Memory B cell (primary cell): ENCODE measurements at regions not wholly inside any gene's neighbourhood (a gene's known extent, or its start where the extent isn't known, plus 50 kb on each side); places are given as distances from the start of the nearest gene placed in this dataset.

Experiments
- ATAC-seq: fragments of 150-1000 bp; cut with Tn5 transposase; 2 replicates; pipeline ENCODE4 v1.10.0; 2021; ENCODE audit warnings: low read depth, mild to moderate bottlenecking, moderate library complexity
- DNase-seq, 2 donors: peaks; one replicate each; pipeline ENCODE4 v3.0.0; 2022; ENCODE audit warnings: low spot score in 2 of 2
- H3K27ac Mint-ChIP-seq: one replicate; pipeline ENCODE4 v1.8.0; 2022; ENCODE audit warnings: mild to moderate bottlenecking, moderate library complexity, mixed read lengths
- H3K27me3 Mint-ChIP-seq: one replicate; pipeline ENCODE4 v1.8.0; 2022; ENCODE audit warnings: mixed read lengths
- H3K36me3 Mint-ChIP-seq: one replicate; pipeline ENCODE4 v1.8.0; 2022; ENCODE audit warnings: mild to moderate bottlenecking, mixed read lengths
- H3K4me1 Mint-ChIP-seq: one replicate; pipeline ENCODE4 v1.8.0; 2022; ENCODE audit warnings: mixed read lengths
- H3K4me3 Mint-ChIP-seq: one replicate; pipeline ENCODE4 v1.8.0; 2022; ENCODE audit warnings: mild to moderate bottlenecking, moderate library complexity, mixed read lengths
- H3K9me3 Mint-ChIP-seq: one replicate; pipeline ENCODE4 v1.8.0; 2022; ENCODE audit warnings: mixed read lengths

GRCh38 chr3:102733791-102734563 lies 299.2 kb downstream of the ZPLD1 start:
- Mint-ChIP-seq H3K27ac (no peak overlapping the region), H3K9me3 (no peaks in the 10 kb centered on the region), H3K4me1 (no peaks in the 10 kb centered on the region), H3K36me3 (no peaks in the 10 kb centered on the region), H3K4me3 (no peak overlapping the region), H3K27me3 (no peaks in the 10 kb centered on the region)
- ATAC-seq (no peak), DNase-seq (no peak)

GRCh38 chr3:102735311-102735710 lies 300.5 kb downstream of the ZPLD1 start:
- H3K4me1 Mint-ChIP-seq: no peaks in the 10 kb centered on the region
- H3K27ac Mint-ChIP-seq: no peak overlapping the region
- H3K36me3 Mint-ChIP-seq: no peaks in the 10 kb centered on the region
- no peaks in the 10 kb centered on the region for H3K9me3 Mint-ChIP-seq
- ATAC-seq: no peak
- no peak for DNase-seq
- H3K27me3 Mint-ChIP-seq: no peaks in the 10 kb centered on the region
- no peak overlapping the region for H3K4me3 Mint-ChIP-seq

- H3K36me3 Mint-ChIP-seq: no peaks in the 10 kb centered on the region
These were observed 301.6 kb downstream of the ZPLD1 start for GRCh38 chr3:102736288-102736974.

GRCh38 chr3:102736975-102737304 lies 302.1 kb downstream of the ZPLD1 start:
- no peak overlapping the region for H3K4me3 Mint-ChIP-seq
- no peaks in the 10 kb centered on the region for H3K27me3 Mint-ChIP-seq
- H3K36me3 Mint-ChIP-seq: no peaks in the 10 kb centered on the region
- ATAC-seq (no peak), DNase-seq (no peak)
- H3K4me1 Mint-ChIP-seq: no peaks in the 10 kb centered on the region
- no peak overlapping the region for H3K27ac Mint-ChIP-seq
- no peaks in the 10 kb centered on the region for H3K9me3 Mint-ChIP-seq

More at GRCh38 chr3:102736288-102736974, 301.6 kb downstream of the ZPLD1 start:
- no peaks in the 10 kb centered on the region for H3K9me3 Mint-ChIP-seq
- no peaks in the 10 kb centered on the region for H3K27me3 Mint-ChIP-seq
- no peak for DNase-seq
- no peaks in the 10 kb centered on the region for H3K4me1 Mint-ChIP-seq
- ATAC-seq: no peak
- H3K4me3 Mint-ChIP-seq: no peak overlapping the region
- H3K27ac Mint-ChIP-seq: no peak overlapping the region

GRCh38 chr3:102737353-102737752 lies 302.5 kb downstream of the ZPLD1 start:
- Mint-ChIP-seq H3K9me3 (no peaks in the 10 kb centered on the region), H3K27me3 (no peaks in the 10 kb centered on the region), H3K4me3 (no peak overlapping the region), H3K4me1 (no peaks in the 10 kb centered on the region), H3K27ac (no peak overlapping the region), H3K36me3 (no peaks in the 10 kb centered on the region)
- DNase-seq (no peak), ATAC-seq (no peak)

- Mint-ChIP-seq H3K27me3 (peaks cover 1% of the 10 kb centered on the region), H3K4me1 (no peaks in the 10 kb centered on the region), H3K27ac (no peak overlapping the region), H3K4me3 (no peak overlapping the region), H3K36me3 (no peaks in the 10 kb centered on the region), H3K9me3 (no peaks in the 10 kb centered on the region)
- DNase-seq (no peak), ATAC-seq (no peak)
These were observed 306.3 kb downstream of the ZPLD1 start for GRCh38 chr3:102741105-102741504.

- Mint-ChIP-seq H3K4me3 (no peak overlapping the region), H3K27ac (no peak overlapping the region), H3K36me3 (no peaks in the 10 kb centered on the region), H3K9me3 (no peaks in the 10 kb centered on the region), H3K27me3 (peaks cover 1% of the 10 kb centered on the region), H3K4me1 (no peaks in the 10 kb centered on the region)
- no peak for ATAC-seq
- no peak for DNase-seq
These were observed 306.9 kb downstream of the ZPLD1 start for GRCh38 chr3:102741694-102742093.

GRCh38 chr3:102745881-102746280 lies 311.1 kb downstream of the ZPLD1 start:
- no peak for ATAC-seq
- H3K27ac Mint-ChIP-seq: no peak overlapping the region
- no peaks in the 10 kb centered on the region for H3K9me3 Mint-ChIP-seq
- DNase-seq: no peak
- H3K36me3 Mint-ChIP-seq: no peaks in the 10 kb centered on the region
- no peaks in the 10 kb centered on the region for H3K4me1 Mint-ChIP-seq
- H3K27me3 Mint-ChIP-seq: peaks cover 1% of the 10 kb centered on the region
- no peak overlapping the region for H3K4me3 Mint-ChIP-seq

GRCh38 chr3:102747611-102748010 lies 312.8 kb downstream of the ZPLD1 start:
- Mint-ChIP-seq H3K9me3 (no peaks in the 10 kb centered on the region), H3K4me3 (no peak overlapping the region), H3K27ac (no peak overlapping the region), H3K27me3 (peaks cover 1% of the 10 kb centered on the region), H3K36me3 (no peaks in the 10 kb centered on the region), H3K4me1 (no peaks in the 10 kb centered on the region)
- no peak for DNase-seq
- no peak for ATAC-seq

GRCh38 chr3:102748646-102749045 lies 313.8 kb downstream of the ZPLD1 start:
- DNase-seq (no peak), ATAC-seq (no peak)
- Mint-ChIP-seq H3K36me3 (no peaks in the 10 kb centered on the region), H3K4me3 (no peak overlapping the region), H3K9me3 (no peaks in the 10 kb centered on the region), H3K27me3 (no peaks in the 10 kb centered on the region), H3K27ac (no peak overlapping the region), H3K4me1 (no peaks in the 10 kb centered on the region)

GRCh38 chr3:102750322-102750721 lies 315.5 kb downstream of the ZPLD1 start:
- no peak overlapping the region for H3K4me3 Mint-ChIP-seq
- DNase-seq: no peak
- H3K27ac Mint-ChIP-seq: no peak overlapping the region
- no peaks in the 10 kb centered on the region for H3K36me3 Mint-ChIP-seq
- H3K27me3 Mint-ChIP-seq: no peaks in the 10 kb centered on the region
- no peaks in the 10 kb centered on the region for H3K4me1 Mint-ChIP-seq
- H3K9me3 Mint-ChIP-seq: no peaks in the 10 kb centered on the region
- ATAC-seq: no peak

GRCh38 chr3:102753901-102754300 lies 319.1 kb downstream of the ZPLD1 start:
- H3K9me3 Mint-ChIP-seq: no peaks in the 10 kb centered on the region
- no peaks in the 10 kb centered on the region for H3K4me1 Mint-ChIP-seq
- H3K27ac Mint-ChIP-seq: no peak overlapping the region
- DNase-seq (no peak), ATAC-seq (no peak)
- no peaks in the 10 kb centered on the region for H3K27me3 Mint-ChIP-seq
- H3K36me3 Mint-ChIP-seq: no peaks in the 10 kb centered on the region
- H3K4me3 Mint-ChIP-seq: no peak overlapping the region

- ATAC-seq (no peak), DNase-seq (no peak)
- Mint-ChIP-seq H3K27me3 (no peaks in the 10 kb centered on the region), H3K36me3 (no peaks in the 10 kb centered on the region), H3K4me1 (no peaks in the 10 kb centered on the region), H3K27ac (no peak overlapping the region), H3K9me3 (peaks cover 6% of the 10 kb centered on the region), H3K4me3 (no peak overlapping the region)
These were observed 321.9 kb downstream of the ZPLD1 start for GRCh38 chr3:102756706-102757105.

- Mint-ChIP-seq H3K9me3 (peaks cover 6% of the 10 kb centered on the region), H3K4me3 (no peak overlapping the region), H3K36me3 (no peaks in the 10 kb centered on the region), H3K27ac (no peak overlapping the region), H3K27me3 (no peaks in the 10 kb centered on the region), H3K4me1 (no peaks in the 10 kb centered on the region)
- ATAC-seq: no peak
- DNase-seq: no peak
These were observed 323.1 kb downstream of the ZPLD1 start for GRCh38 chr3:102757950-102758349.

GRCh38 chr3:102761766-102762165 lies 327.0 kb downstream of the ZPLD1 start:
- H3K9me3 Mint-ChIP-seq: peaks cover 6% of the 10 kb centered on the region
- H3K4me1 Mint-ChIP-seq: no peaks in the 10 kb centered on the region
- no peaks in the 10 kb centered on the region for H3K36me3 Mint-ChIP-seq
- no peak overlapping the region for H3K4me3 Mint-ChIP-seq
- DNase-seq (no peak), ATAC-seq (no peak)
- no peak overlapping the region for H3K27ac Mint-ChIP-seq
- H3K27me3 Mint-ChIP-seq: no peaks in the 10 kb centered on the region
